ENCODE measurements at regions not wholly inside any gene's neighbourhood (a gene's known extent, or its start where the extent isn't known, plus 50 kb on each side); places are given as distances from the start of the nearest gene placed in this dataset.

- Histone ChIP-seq H3K27me3 (ENCODE audit: control insufficient read depth, insufficient read depth, low read length) (no peaks in the 10 kb centered on the region), H3K9ac (ENCODE audit: insufficient read depth, low read length) (no peak overlapping the region), H3K36me3 (ENCODE audit: control insufficient read depth, insufficient read depth, low read length) (no peaks in the 10 kb centered on the region), H3K9me3 (ENCODE audit: control insufficient read depth, insufficient read depth, low read depth, low read length) (no peaks in the 10 kb centered on the region), H3K4me2 (ENCODE audit: extremely low read depth, insufficient read depth, low read length) (no peak overlapping the region), H3K4me1 (ENCODE audit: control insufficient read depth, extremely low read depth, insufficient read depth, low read length) (no peaks in the 10 kb centered on the region), H3K27ac (ENCODE audit: insufficient read depth, low read length) (no peak overlapping the region), H3K4me3 (replicated peaks in 1 of 4; ENCODE audit: control extremely low read depth in 1 of 4, insufficient read depth in 1 of 4, low read depth in 3 of 4, low read length in 4 of 4) (no peak overlapping the region), H3K79me2 (ENCODE audit: control insufficient read depth, insufficient read depth, low read length) (no peaks in the 10 kb centered on the region), H4K20me1 (ENCODE audit: control insufficient read depth, extremely low read depth, insufficient read depth, low read length) (no peaks in the 10 kb centered on the region), H2AFZ (ENCODE audit: low read length) (no peak overlapping the region)
- TF ChIP-seq EZH2 (IDR thresholded peaks at IDR 0.05; ENCODE audit: low read length, missing control alignments) (no peak), CTCF (conservative IDR thresholded peaks at IDR 0.05 in 1 of 2, IDR thresholded peaks at IDR 0.05 in 1 of 2; ENCODE audit: low read depth in 1 of 2, low read length in 2 of 2) (no peak)
- DNase-seq (ENCODE audit: low read depth in 2 of 2): no peak
Measured at GRCh38 chr5:42026446-42026845, 101.4 kb downstream of the FBXO4 start.

GRCh38 chr5:42032137-42032536 is 107.1 kb downstream of the FBXO4 start:
- Histone ChIP-seq H3K27me3 (ENCODE audit: control insufficient read depth, insufficient read depth, low read length) (no peaks in the 10 kb centered on the region), H3K9me3 (ENCODE audit: control insufficient read depth, insufficient read depth, low read depth, low read length) (no peaks in the 10 kb centered on the region), H3K79me2 (ENCODE audit: control insufficient read depth, insufficient read depth, low read length) (no peaks in the 10 kb centered on the region), H4K20me1 (ENCODE audit: control insufficient read depth, extremely low read depth, insufficient read depth, low read length) (no peaks in the 10 kb centered on the region), H3K4me3 (replicated peaks in 1 of 4; ENCODE audit: control extremely low read depth in 1 of 4, insufficient read depth in 1 of 4, low read depth in 3 of 4, low read length in 4 of 4) (no peak overlapping the region), H3K4me1 (ENCODE audit: control insufficient read depth, extremely low read depth, insufficient read depth, low read length) (no peaks in the 10 kb centered on the region), H3K27ac (ENCODE audit: insufficient read depth, low read length) (no peak overlapping the region), H2AFZ (ENCODE audit: low read length) (no peak overlapping the region), H3K9ac (ENCODE audit: insufficient read depth, low read length) (no peak overlapping the region), H3K36me3 (ENCODE audit: control insufficient read depth, insufficient read depth, low read length) (no peaks in the 10 kb centered on the region), H3K4me2 (ENCODE audit: extremely low read depth, insufficient read depth, low read length) (no peak overlapping the region)
- TF ChIP-seq CTCF (conservative IDR thresholded peaks at IDR 0.05 in 1 of 2, IDR thresholded peaks at IDR 0.05 in 1 of 2; ENCODE audit: low read depth in 1 of 2, low read length in 2 of 2) (no peak), EZH2 (IDR thresholded peaks at IDR 0.05; ENCODE audit: low read length, missing control alignments) (no peak)
- DNase-seq (ENCODE audit: low read depth in 2 of 2): no peak

- Histone ChIP-seq H3K4me2 (ENCODE audit: extremely low read depth, insufficient read depth, low read length) (no peak overlapping the region), H3K9ac (ENCODE audit: insufficient read depth, low read length) (no peak overlapping the region), H2AFZ (ENCODE audit: low read length) (no peak overlapping the region), H3K4me3 (replicated peaks in 1 of 4; ENCODE audit: control extremely low read depth in 1 of 4, insufficient read depth in 1 of 4, low read depth in 3 of 4, low read length in 4 of 4) (no peak overlapping the region), H3K36me3 (ENCODE audit: control insufficient read depth, insufficient read depth, low read length) (no peaks in the 10 kb centered on the region), H3K4me1 (ENCODE audit: control insufficient read depth, extremely low read depth, insufficient read depth, low read length) (no peaks in the 10 kb centered on the region), H4K20me1 (ENCODE audit: control insufficient read depth, extremely low read depth, insufficient read depth, low read length) (no peaks in the 10 kb centered on the region), H3K79me2 (ENCODE audit: control insufficient read depth, insufficient read depth, low read length) (no peaks in the 10 kb centered on the region), H3K27me3 (ENCODE audit: control insufficient read depth, insufficient read depth, low read length) (no peaks in the 10 kb centered on the region), H3K9me3 (ENCODE audit: control insufficient read depth, insufficient read depth, low read depth, low read length) (no peaks in the 10 kb centered on the region), H3K27ac (ENCODE audit: insufficient read depth, low read length) (no peak overlapping the region)
- no peak for TF ChIP-seq CTCF (conservative IDR thresholded peaks at IDR 0.05 in 1 of 2, IDR thresholded peaks at IDR 0.05 in 1 of 2; ENCODE audit: low read depth in 1 of 2, low read length in 2 of 2)
- DNase-seq (ENCODE audit: low read depth in 2 of 2): no peak
Measured at GRCh38 chr5:42035526-42035925, 110.4 kb downstream of the FBXO4 start.

Data from fibroblast of lung (primary cell).